Colonic mucosa (tissue), 4 donors: ENCODE measurements at regions not wholly inside any gene's neighbourhood (a gene's known extent, or its start where the extent isn't known, plus 50 kb on each side); places are given as distances from the start of the nearest gene placed in this dataset.

ENCODE experiments used
- DNase-seq: peaks from one replicate; pipeline ENCODE4 v3.0.0-alpha.2; 2020
- H3K27ac ChIP-seq: fragments of 200-600 bp; one replicate; pipeline ENCODE4 v1.8.0; 2021
- H3K27me3 ChIP-seq: fragments of 200-600 bp; one replicate; pipeline ENCODE4 v1.8.0; 2021
- H3K36me3 ChIP-seq: fragments of 200-600 bp; one replicate; pipeline ENCODE4 v1.8.0; 2021
- H3K4me1 ChIP-seq: fragments of 200-600 bp; one replicate; pipeline ENCODE4 v1.8.0; 2021; ENCODE audit warnings: mild to moderate bottlenecking
- H3K4me3 ChIP-seq: fragments of 200-600 bp; one replicate; pipeline ENCODE4 v1.8.0; 2021
- H3K9ac ChIP-seq, 2 donors: one replicate each; pipeline ENCODE4 v1.7.0; 2013; ENCODE audit warnings: control low read depth in 2 of 2, low read depth in 2 of 2, low read length in 2 of 2
- H3K9me3 ChIP-seq: fragments of 200-600 bp; one replicate; pipeline ENCODE4 v1.8.0; 2021
- CTCF ChIP-seq: fragments of 200-600 bp; IDR thresholded peaks from one replicate; pipeline ENCODE4 v1.8.0; 2022; ENCODE audit warnings: antibody characterized with exemption, mild to moderate bottlenecking
- intact Hi-C: fragments of 100-400 bp; cut with DNase I; formaldehyde crosslinking; loops from one replicate; pipeline ENCODE4 v1.14.1; 2022
- donor health status: healthy.
- donor health status: DM: no; HTN: no; CAD: no.
- donor health status: DM: no; HTN: no; CAD: no.

GRCh38 chr14:39704594-39704993 is 272.4 kb upstream of the FBXO33 start:
- H3K4me1 ChIP-seq = no peaks in the 10 kb centered on the region
- no peak overlapping the region for H3K9ac ChIP-seq
- H3K27me3 ChIP-seq = no peaks in the 10 kb centered on the region
- H3K9me3 ChIP-seq = no peaks in the 10 kb centered on the region
- H3K27ac ChIP-seq = no peak overlapping the region
- H3K4me3 ChIP-seq = no peak overlapping the region
- intact Hi-C loops = no loop called here
- no peak for TF ChIP-seq CTCF
- H3K36me3 ChIP-seq = no peaks in the 10 kb centered on the region
- no peak for DNase-seq

GRCh38 chr14:39694341-39694740 is 262.1 kb upstream of the FBXO33 start:
- no peak overlapping the region for H3K4me3 ChIP-seq
- TF ChIP-seq CTCF = no peak
- H3K4me1 ChIP-seq = no peaks in the 10 kb centered on the region
- H3K36me3 ChIP-seq = no peaks in the 10 kb centered on the region
- H3K9ac ChIP-seq = no peak overlapping the region
- H3K27me3 ChIP-seq = no peaks in the 10 kb centered on the region
- H3K27ac ChIP-seq = no peak overlapping the region
- H3K9me3 ChIP-seq = no peaks in the 10 kb centered on the region
- intact Hi-C loops = no loop called here
- no peak for DNase-seq

GRCh38 chr14:39683691-39684260 is 251.5 kb upstream of the FBXO33 start:
- Histone ChIP-seq H3K27ac (no peak overlapping the region), H3K36me3 (no peaks in the 10 kb centered on the region), H3K9me3 (no peaks in the 10 kb centered on the region), H3K4me3 (no peak overlapping the region), H3K27me3 (no peaks in the 10 kb centered on the region), H3K4me1 (no peaks in the 10 kb centered on the region), H3K9ac (no peak overlapping the region)
- intact Hi-C loops = no loop called here
- TF ChIP-seq CTCF = no peak
- no peak for DNase-seq

GRCh38 chr14:39682582-39682981 is 250.3 kb upstream of the FBXO33 start:
- Histone ChIP-seq H3K9me3 (no peaks in the 10 kb centered on the region), H3K27me3 (no peaks in the 10 kb centered on the region), H3K27ac (no peak overlapping the region), H3K4me3 (no peak overlapping the region), H3K9ac (no peak overlapping the region), H3K4me1 (no peaks in the 10 kb centered on the region), H3K36me3 (no peaks in the 10 kb centered on the region)
- no peak for TF ChIP-seq CTCF
- no peak for DNase-seq
- intact Hi-C loops = no loop called here

- Histone ChIP-seq H3K4me1 (no peaks in the 10 kb centered on the region), H3K9me3 (no peaks in the 10 kb centered on the region), H3K36me3 (no peaks in the 10 kb centered on the region), H3K27me3 (no peaks in the 10 kb centered on the region), H3K4me3 (no peak overlapping the region), H3K9ac (no peak overlapping the region), H3K27ac (no peak overlapping the region)
- DNase-seq = no peak
- intact Hi-C loops = no loop called here
- no peak for TF ChIP-seq CTCF
Observed at GRCh38 chr14:39681782-39682399, 249.7 kb upstream of the FBXO33 start.
